ENCODE measurements at regions not wholly inside any gene's neighbourhood (a gene's known extent, or its start where the extent isn't known, plus 50 kb on each side); places are given as distances from the start of the nearest gene placed in this dataset.
"Not testable (repeated sequence)": the region's sequence is repeated elsewhere in the genome, so short reads cannot be mapped to it uniquely, and the experiment has no call there.

GRCh38 chr6:6812427-6812826 lies 223.9 kb downstream of the LY86 start:
- no peak for DNase-seq

DNA sequence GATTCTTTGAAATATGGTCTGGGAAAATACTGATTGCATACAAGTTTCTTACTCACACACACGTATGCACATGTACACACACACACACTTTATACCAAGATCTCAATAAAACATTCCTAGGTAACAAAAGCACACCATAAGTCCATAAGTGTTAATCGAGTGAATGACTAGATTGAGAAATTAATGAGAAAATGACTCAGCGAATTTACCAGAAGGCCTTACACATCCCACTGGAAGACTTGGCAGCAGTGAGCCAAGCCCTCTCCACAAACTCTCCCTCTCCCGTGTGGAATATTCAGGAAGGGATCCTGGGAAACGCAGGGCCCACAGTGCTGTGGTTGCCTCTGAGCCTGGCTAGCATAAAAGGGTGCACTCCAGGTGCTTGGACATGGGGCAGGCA lies 227.2 kb downstream of the LY86 start:
- no peak for DNase-seq

GRCh38 chr6:6816716-6817115 lies 228.2 kb downstream of the LY86 start:
- no peak for DNase-seq

DNA sequence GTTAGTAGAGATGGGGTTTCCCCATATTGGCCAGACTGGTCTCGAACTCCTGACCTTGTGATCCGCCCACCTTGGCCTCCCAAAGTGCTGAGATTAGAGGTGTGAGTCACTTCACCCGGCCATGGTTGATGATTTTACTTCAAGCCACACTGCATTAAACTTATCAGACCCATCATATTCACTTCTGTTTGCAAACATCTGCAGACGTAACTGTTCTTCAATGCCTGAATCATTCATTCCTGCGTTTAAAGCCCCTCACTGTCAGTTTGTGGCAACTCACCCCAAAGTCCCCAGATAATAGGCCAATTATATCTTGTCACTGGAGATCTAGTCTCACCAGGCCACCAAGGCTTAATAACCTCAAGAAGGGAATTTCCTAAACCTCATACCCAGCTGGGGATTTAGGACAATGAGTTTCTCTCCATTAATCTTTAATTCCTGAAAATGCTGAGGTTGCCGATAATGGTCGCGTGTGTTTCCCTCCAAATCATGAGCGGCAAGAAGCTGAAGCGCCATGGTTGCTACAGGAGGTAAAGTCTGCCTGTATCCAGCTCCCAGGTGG lies 229.6 kb downstream of the LY86 start:
- DNase-seq = no peak

GRCh38 chr6:6820641-6821238 lies 232.2 kb downstream of the LY86 start:
- no peak for DNase-seq

GRCh38 chr6:6821639-6822261 lies 233.2 kb downstream of the LY86 start:
- DNase-seq = no peak

GRCh38 chr6:6823030-6823429 lies 234.5 kb downstream of the LY86 start:
- DNase-seq = no peak

GRCh38 chr6:6823568-6824224 lies 235.2 kb downstream of the LY86 start:
- no peak for DNase-seq

GRCh38 chr6:6824381-6824780 lies 235.9 kb downstream of the LY86 start:
- DNase-seq = no peak

DNA sequence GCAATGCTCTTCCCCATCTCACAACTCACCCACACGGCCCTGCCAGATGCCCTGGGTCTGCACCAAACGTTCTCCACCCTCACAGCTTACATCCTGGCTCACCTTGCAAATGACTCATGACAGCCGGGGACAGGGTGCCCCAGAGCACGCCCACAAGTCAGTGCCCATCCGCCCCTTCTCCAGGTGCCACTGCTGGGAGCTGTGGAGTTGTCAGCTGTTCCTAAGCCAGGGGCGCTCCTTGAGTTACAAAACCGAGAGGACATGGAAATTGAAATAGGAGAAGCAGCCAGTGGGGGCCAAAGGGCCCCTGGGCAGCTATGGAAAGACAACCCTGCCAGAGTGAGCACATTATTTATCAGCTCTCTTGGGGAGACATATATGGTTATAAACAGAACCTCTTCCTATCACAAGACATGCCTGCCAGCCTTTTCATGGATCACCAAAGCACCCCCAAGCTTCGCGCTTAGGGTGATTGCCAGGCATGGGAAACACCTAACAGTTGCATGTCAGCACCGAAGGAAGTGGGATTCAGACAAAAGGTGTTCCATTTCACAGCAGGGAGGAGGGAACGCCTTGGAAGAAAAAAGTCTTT lies 236.8 kb downstream of the LY86 start:
- DNase-seq = no peak

DNA sequence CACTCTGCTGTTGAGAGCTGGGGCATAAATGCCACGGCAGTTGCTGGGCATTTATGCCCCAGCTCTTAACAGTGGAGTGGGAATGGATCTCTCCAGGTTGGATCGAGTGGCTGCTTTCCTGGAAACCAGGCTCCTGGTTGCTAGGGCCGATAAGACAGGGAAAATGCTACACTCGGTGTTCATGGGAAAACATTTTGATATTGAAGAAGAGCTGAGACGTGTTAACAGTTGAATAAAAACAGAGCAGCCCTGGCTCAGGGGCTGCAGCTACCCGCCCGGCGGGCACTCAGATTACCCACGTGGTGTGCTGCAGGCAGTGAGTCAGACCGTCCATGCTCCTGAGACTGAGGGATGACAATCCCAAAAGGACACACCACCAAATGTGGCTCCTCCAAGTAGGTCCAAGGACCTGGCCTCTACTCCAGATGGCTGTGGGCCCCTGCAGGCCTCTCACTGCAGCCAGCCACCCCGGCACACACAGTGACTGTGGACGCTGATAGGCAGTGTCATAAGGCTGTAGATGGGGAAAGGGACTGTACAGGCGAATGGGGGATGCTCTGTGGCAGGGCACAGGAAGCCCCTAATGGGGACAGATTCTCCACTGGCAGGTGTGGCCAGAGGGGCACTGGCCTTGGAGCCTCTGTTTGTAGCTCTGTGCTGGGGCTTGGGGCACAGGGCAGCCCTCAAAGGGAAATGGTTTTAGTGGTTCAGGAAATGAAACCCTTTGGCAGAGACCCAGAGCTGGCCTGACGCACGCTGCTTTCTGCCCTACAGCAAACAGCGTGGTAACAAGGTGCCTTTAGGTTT lies 237.8 kb downstream of the LY86 start:
- DNase-seq = no peak

- DNase-seq = no peak
Observed at GRCh38 chr6:6826961-6827360, 238.4 kb downstream of the LY86 start.

DNA sequence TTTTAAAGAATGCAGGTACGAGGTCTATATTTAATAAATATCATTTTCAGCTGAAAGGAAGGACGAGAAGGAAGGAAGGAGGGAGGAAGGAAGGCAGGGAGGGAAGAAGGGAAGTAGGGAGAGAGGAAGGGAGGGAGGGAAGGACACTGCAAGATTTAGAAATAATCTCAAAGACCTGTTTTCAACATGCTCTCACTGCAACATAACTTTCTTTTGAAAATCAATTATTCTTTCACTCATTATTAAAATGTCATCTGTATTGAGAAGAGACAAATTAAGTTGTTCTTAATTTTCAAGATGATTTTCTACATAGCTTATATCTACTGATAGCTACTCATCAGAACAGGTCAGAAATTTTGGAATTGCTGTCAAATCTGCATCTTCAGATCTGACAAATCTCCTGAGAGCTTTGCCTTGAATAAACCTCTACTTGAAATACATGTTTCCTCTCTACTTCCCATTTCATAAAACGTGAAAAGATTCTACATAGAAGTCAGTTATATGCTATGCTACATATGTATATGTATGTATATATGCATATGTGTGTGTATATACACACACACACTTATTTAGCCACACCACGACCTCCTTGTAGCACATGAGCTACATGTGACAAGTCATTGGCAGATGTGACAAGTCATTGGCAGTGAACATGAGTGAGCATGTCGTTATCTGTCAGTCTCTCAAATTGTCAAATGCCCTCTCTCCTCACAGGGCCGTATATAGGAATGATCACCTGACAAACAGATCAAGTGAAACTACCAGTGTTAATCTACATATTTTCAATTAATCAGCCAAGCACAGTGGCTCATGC lies 241.6 kb downstream of the LY86 start:
- DNase-seq = no peak

- DNase-seq = not testable (repeated sequence)
Observed at GRCh38 chr6:6830686-6831063, 242.2 kb downstream of the LY86 start.

GRCh38 chr6:6832439-6832838 lies 243.9 kb downstream of the LY86 start:
- no peak for DNase-seq

DNA sequence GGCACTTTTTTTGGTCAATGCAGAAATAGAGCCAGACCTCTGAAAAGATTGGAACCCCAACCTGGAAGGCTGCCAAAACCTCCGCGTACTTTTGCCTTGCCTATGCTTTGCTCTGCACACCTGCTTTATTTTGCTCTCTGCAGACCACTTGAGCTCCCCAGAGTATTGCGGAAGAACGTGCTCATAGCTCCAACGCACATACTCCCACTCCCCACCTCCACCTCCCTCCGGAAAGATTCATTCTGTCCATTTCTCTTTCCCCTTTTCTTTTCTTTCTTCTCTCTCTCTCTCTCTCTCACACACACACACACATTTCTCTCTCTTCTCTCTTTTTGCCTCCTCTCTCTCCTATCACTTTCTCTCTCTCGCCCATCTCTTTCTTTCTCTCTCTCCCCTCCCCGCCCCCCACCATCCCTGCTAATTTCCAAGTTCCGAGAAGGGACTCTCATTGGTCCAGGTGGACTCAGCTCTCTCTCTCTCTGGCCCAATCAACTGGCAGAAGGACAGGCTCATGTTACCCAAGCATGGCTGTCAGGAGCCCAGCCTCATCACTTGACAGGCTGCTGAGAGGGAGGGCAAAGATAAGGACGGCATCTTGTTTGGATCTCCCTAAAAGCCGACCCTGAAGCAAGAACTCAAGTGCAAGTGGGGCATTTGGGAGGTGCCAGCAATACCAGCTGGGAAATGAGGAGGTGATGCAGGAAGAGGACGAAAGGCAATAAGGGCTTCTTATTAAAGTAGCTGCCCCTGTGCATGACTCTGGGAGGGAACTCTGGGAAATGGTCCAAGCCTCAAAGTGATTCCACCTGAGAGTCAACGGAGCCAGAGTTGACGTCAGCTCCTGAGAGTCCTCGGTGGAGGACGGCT lies 246.1 kb downstream of the LY86 start:
- DNase-seq = no peak

DNA sequence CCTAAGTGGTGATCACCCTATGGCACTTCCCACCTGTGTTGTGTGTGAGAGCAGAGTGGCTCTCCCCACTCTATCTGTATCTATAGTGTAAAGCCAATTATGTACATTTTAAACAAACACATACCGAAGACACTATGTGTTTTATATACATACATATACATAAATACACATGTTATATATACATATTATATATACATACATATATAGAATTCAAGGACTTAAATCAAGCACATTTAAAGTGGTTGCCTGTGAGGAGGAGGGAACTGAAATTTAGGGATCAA lies 246.6 kb downstream of the LY86 start:
- DNase-seq = no peak

GRCh38 chr6:6836609-6837406 lies 248.3 kb downstream of the LY86 start:
- no peak for DNase-seq

DNA sequence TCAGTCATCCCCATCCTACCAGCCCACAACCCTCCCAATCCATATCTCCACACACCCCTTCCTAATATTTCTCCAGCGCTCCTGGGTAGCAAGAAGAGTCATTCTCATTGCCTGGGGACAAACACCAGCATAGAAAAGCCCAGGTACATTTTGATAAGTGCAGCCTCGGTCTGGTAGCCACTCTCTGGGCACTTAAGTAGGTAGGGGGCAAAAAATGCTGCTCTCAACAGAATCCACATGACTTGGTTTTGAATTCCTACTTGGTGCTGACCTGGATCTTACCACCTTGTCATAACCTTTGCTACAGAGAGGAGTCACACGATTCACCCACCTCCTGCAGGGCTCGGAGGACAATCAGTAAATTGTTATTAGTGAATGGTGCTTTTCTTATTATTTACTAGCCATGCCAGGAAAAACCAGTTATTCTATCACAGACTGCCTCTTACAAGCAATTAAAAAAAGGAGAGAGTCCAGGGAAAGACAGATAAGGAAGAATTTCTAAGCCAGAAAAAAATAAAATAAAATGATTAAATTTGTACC lies 249.1 kb downstream of the LY86 start:
- no peak for DNase-seq

Measured in muscle of arm (tissue), 1 donor.